ENCODE measurements at regions not wholly inside any gene's neighbourhood (a gene's known extent, or its start where the extent isn't known, plus 50 kb on each side); places are given as distances from the start of the nearest gene placed in this dataset.

GRCh38 chr6:14260839-14261238 is 143.3 kb downstream of the CD83 start:
- no peak for DNase-seq (ENCODE audit: low spot score)
- no peak for TF ChIP-seq CTCF (IDR thresholded peaks at IDR 0.05)
- ATAC-seq (ENCODE audit: low FRiP score) = no peak

- no peak for DNase-seq (ENCODE audit: low spot score)
Measured at GRCh38 chr6:14263881-14264424, 146.4 kb downstream of the CD83 start.

GRCh38 chr6:14265049-14266021 is 147.8 kb downstream of the CD83 start:
- ATAC-seq (ENCODE audit: low FRiP score) = no peak
- no peak for TF ChIP-seq CTCF (IDR thresholded peaks at IDR 0.05)
- DNase-seq (ENCODE audit: low spot score) = no peak

More at GRCh38 chr6:14263881-14264424, 146.4 kb downstream of the CD83 start:
- TF ChIP-seq CTCF (IDR thresholded peaks at IDR 0.05) = no peak
- ATAC-seq (ENCODE audit: low FRiP score) = no peak

GRCh38 chr6:14266266-14266665 is 148.7 kb downstream of the CD83 start:
- TF ChIP-seq CTCF (IDR thresholded peaks at IDR 0.05) = no peak
- ATAC-seq (ENCODE audit: low FRiP score) (no peak), DNase-seq (ENCODE audit: low spot score) (no peak)

GRCh38 chr6:14267885-14268660 is 150.5 kb downstream of the CD83 start:
- DNase-seq (ENCODE audit: low spot score) (no peak), ATAC-seq (ENCODE audit: low FRiP score) (no peak)
- no peak for TF ChIP-seq CTCF (IDR thresholded peaks at IDR 0.05)

- DNase-seq (ENCODE audit: low spot score) (no peak), ATAC-seq (ENCODE audit: low FRiP score) (no peak)
- no peak for TF ChIP-seq CTCF (IDR thresholded peaks at IDR 0.05)
Measured at GRCh38 chr6:14269436-14269835, 151.9 kb downstream of the CD83 start.

Data from omental fat pad (tissue), 3 donors.